ENCODE measurements at regions not wholly inside any gene's neighbourhood (a gene's known extent, or its start where the extent isn't known, plus 50 kb on each side); places are given as distances from the start of the nearest gene placed in this dataset.
"Not testable (repeated sequence)": the region's sequence is repeated elsewhere in the genome, so short reads cannot be mapped to it uniquely, and the experiment has no call there.

DNA sequence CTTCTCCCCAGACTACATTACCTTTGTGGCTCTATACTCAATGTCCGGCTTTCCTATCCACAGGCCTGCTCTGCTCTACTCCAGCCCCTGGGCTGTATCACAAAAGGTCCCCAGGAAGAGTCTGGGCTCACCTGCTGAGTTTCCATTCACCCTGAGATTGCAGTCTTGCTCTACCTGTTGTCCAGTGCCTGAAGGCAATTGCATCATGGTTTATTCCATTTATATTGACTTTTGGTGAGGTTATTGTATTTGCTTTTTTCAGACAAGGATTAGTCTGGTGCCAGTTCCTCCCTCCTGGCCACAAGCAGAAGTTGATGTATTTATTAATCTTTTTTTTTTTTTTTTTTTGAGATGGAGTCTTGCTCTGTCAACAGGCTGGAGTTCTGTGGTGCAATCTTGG, 273.1 kb downstream of the XPNPEP1 start:
- no peak for DNase-seq (ENCODE audit: low spot score)

GRCh38 chr10:109647627-109648026, 275.7 kb downstream of the XPNPEP1 start:
- no peak for DNase-seq (ENCODE audit: low spot score)

- DNase-seq (ENCODE audit: low spot score): no peak
Observed at GRCh38 chr10:109633846-109634245, 289.5 kb downstream of the XPNPEP1 start.

DNA sequence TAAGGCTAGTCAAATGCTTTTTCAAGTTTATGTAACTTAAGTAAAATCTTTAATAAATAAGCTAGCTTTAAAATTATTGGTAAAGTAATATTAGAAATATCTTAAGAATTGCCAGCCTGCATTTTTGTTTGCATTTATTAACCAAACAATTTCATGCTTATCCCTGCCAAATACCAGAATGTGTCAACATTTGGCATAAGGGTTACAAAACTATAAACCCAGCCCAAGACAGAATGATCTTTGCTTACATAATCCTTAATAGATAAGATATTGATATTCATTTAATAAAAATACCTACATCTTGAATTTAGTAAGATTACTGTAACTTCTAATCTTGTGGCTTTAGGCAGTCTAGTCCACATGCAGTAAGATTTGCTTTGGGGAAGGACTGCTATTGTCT, 290.3 kb downstream of the XPNPEP1 start:
- not testable (repeated sequence) for DNase-seq (ENCODE audit: low spot score)

DNA sequence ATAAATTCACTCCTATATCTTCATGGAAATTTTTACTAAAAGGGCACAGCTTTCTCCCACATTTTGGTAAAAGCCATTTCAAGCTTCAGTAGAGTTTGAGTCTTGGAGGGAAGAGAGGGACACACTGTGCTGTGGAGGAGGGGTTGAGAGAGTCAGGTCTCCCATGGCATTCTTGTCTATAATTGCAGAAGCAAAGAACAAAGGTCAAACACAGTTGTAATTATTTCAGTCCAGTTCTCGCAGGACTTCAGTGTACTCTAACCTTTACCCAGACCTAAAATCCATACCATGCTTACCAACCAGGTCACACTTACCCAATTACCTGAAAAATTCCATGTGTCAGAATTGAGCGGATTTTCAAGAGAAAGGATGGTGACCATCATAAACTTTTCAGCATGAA, 298.4 kb downstream of the XPNPEP1 start:
- DNase-seq (ENCODE audit: low spot score): no peak

- no peak for DNase-seq (ENCODE audit: low spot score)
Observed at GRCh38 chr10:109622566-109622965, 300.7 kb downstream of the XPNPEP1 start.

- no peak for DNase-seq (ENCODE audit: low spot score)
Observed at GRCh38 chr10:109620396-109620795, 302.9 kb downstream of the XPNPEP1 start.

- no peak for DNase-seq (ENCODE audit: low spot score)
Observed at GRCh38 chr10:109619914-109620313, 303.4 kb downstream of the XPNPEP1 start.

DNA sequence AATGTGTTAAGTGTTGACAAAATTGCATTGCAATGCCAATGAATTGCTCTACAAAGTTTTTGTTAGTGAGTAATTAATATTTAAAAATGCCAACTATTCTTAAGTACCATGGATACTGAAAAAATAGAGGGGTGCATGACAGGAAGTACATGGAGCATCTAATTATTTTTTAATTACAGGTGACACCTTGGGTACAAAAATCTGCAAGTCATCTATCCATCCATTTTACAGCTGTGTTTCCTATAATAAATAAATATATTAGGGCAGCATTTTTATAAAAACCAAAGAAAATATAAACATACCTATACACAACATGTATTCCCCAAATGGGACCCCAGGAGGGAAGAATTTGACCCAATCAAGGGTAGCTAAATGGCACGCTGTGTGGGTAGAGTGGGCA, 304.6 kb downstream of the XPNPEP1 start:
- DNase-seq (ENCODE audit: low spot score): no peak

GRCh38 chr10:109618301-109618700, 305.0 kb downstream of the XPNPEP1 start:
- DNase-seq (ENCODE audit: low spot score): no peak

- DNase-seq (ENCODE audit: low spot score): no peak
Observed at GRCh38 chr10:109616359-109616980, 306.8 kb downstream of the XPNPEP1 start.

GRCh38 chr10:109595356-109595755, 328.0 kb downstream of the XPNPEP1 start:
- not testable (repeated sequence) for DNase-seq (ENCODE audit: low spot score)

DNA sequence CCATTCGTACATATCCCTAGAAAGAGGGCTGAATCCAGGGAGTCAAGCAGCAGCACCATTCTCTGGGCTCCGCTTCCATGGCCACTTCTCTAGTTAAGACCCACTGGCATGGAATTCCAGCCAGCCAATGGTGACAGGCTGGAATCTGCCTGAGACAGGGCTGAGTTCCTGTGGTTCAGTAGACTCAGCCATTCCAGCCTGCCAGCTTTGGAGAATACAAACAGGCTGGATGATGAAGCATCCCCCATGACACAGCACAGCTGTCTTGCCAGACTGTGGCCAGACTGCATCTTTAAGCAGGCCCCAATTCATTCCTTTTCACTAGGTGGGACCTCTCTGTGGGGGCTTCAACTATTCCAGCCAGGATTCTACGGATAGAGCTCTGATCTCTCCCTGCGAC, 329.6 kb downstream of the XPNPEP1 start:
- no peak for DNase-seq (ENCODE audit: low spot score)

DNA sequence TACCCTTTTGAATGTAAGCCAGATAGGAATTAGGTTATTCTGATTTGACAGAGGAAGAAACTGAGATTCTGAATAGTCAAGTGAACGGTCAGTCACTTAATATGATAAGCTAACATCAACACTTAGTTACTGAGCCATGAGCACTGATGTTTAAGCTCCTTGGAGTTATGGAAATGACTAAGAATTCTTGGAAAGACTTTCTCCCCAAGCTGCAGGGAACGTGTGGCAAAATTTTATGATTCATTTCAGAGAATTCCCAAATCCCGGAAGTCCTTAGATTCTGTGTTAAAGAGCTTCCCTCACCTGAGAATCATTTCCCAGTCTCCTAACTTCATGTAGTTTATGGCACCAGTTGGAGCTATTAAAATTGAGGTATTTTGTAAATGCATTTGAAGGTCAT, 330.9 kb downstream of the XPNPEP1 start:
- no peak for DNase-seq (ENCODE audit: low spot score)

- DNase-seq (ENCODE audit: low spot score): no peak
Observed at GRCh38 chr10:109591601-109592000, 331.7 kb downstream of the XPNPEP1 start.

- DNase-seq (ENCODE audit: low spot score): no peak
Observed at GRCh38 chr10:109588259-109588658, 335.1 kb downstream of the XPNPEP1 start.

GRCh38 chr10:109587366-109587765, 335.9 kb downstream of the XPNPEP1 start:
- DNase-seq (ENCODE audit: low spot score): no peak

GRCh38 chr10:109556399-109556798, 366.9 kb downstream of the XPNPEP1 start:
- DNase-seq (ENCODE audit: low spot score): no peak

DNA sequence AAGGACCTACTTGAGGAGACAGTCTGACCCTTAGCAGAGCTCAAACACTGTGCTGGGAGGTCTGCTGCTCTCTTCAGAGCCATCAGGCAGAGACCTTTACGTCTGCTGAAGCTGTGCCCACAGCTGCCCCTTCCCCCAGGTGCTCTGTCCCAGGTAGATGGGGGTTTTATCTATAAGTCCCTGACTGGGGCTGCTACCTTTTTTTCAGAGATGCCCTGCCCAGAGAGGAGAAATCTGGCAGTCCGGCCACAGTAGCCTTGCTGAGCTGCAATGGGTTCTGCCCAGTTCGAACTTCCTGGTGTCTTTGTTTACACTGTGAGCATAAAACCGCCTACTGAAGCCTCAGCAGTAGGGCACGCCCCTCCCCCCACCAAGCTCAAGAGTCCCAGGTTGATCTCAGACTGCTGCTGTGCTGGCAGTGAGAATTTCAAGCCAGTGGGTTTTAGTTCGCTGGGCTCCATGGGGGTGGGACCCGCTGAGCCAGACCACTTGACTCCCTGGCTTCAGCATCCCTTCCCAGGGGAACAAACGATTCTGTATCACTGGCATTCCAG, 381.2 kb downstream of the XPNPEP1 start:
- DNase-seq (ENCODE audit: low spot score): not testable (repeated sequence)

DNA sequence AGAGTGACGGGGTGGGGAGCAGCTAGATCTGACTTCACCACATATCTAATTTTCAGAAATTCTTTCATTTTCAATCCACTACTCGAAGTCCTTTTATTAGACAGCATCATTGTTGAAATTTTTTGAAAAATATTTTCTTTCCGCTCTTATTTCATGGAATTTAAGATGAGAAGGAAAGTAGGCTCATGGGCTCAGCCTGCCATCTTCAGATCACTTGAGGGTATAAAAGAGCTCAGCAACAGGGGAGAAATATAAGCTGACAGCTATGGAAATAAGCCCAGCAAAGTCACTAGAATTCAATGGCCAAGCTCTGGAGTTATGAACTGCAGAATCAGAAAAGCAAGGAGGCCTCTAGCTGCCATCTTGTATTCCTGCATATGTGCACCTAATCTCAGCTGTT, 389.1 kb downstream of the XPNPEP1 start:
- no peak for DNase-seq (ENCODE audit: low spot score)

- no peak for DNase-seq (ENCODE audit: low spot score)
Observed at GRCh38 chr10:109529258-109529657, 394.1 kb downstream of the XPNPEP1 start.

DNA sequence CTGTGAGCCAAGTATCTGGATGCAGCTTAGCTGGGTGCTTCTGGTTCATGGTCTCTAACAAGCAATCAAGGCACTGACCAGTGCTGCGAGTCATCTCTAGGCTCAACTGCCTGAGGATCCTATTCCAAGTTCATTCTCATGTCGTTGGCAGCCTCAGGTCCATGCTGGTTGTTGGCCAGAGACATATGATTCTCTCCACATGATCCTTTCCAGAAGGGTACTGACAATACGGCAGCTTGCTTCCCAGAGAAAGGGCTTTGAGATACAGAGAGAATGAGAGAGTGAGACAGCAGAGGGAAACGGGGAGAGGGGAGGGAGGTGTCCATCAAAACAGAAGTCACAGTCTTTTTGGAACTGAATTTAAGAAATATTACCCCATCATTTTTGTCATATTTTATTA, 405.6 kb downstream of the XPNPEP1 start:
- DNase-seq (ENCODE audit: low spot score): no peak

GRCh38 chr10:109504401-109504800, 418.9 kb downstream of the XPNPEP1 start:
- DNase-seq (ENCODE audit: low spot score): no peak

DNA sequence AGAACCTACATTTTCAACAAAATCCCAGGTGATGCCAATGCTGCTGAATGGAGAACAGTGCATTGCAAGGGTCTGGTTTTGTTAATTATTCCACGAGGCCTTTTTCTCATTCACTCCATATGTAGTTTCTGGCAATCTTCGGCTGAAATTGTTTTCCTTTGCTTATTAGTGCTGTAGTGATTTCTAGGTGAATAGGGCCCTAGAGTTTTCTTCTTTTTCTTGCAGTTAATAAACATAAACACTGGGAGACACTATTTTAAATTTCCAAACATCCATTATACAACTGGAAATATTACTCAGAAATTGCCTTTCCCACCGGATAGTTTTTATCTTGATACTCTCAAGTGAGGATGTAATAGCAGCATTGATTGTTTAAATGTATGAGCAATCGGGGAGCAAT, 435.6 kb downstream of the XPNPEP1 start:
- no peak for DNase-seq (ENCODE audit: low spot score)

Measured in Ammon's horn (tissue), 1 donor.